ENCODE measurements at regions not wholly inside any gene's neighbourhood (a gene's known extent, or its start where the extent isn't known, plus 50 kb on each side); places are given as distances from the start of the nearest gene placed in this dataset.

GRCh38 chr2:236728916-236729670 is 159.5 kb downstream of the ACKR3 start (continued):
- TF ChIP-seq GABPB1 (CRISPR knock-in tag; IDR thresholded peaks at IDR 0.05) = peak; percentile 41; the same call in 1 of the 2 replicates

- no peak for ATAC-seq
- 44% methylated on average over 9 of the region's 10 CpGs for WGBS (ENCODE audit: low lambda C conversion rate)
- Histone ChIP-seq H4K20me1 (ENCODE audit: insufficient read depth, low read length) (no peaks in the 10 kb centered on the region), H3K9ac (ENCODE audit: insufficient read depth, low read depth, low read length) (no peak overlapping the region), H3K4me2 (ENCODE audit: low read depth, low read length) (no peak overlapping the region), H3K36me3 (replicated peaks in 1 of 2; ENCODE audit: control insufficient read depth in 1 of 2, insufficient read depth in 2 of 2, low read length in 2 of 2) (no peaks in the 10 kb centered on the region), H3K79me2 (ENCODE audit: insufficient read depth, low read length) (no peaks in the 10 kb centered on the region), H2AFZ (ENCODE audit: low read length) (no peak overlapping the region), H3K27ac (ENCODE audit: extremely low read length, insufficient read depth, low read length) (no peak overlapping the region), H3K4me3 (replicated peaks in 1 of 3; ENCODE audit: insufficient read depth in 1 of 3, low read depth in 2 of 3, low read length in 3 of 3) (no peak overlapping the region), H3K27me3 (ENCODE audit: control insufficient read depth in 1 of 2, insufficient read depth in 2 of 2, low read length in 2 of 2) (no peaks in the 10 kb centered on the region; a peak in 1 of 5 replicates), H3K4me1 (ENCODE audit: insufficient read depth, low read length) (peaks cover 12% of the 10 kb centered on the region), H3K9me3 (ENCODE audit: low read length) (no peaks in the 10 kb centered on the region)
- in situ Hi-C loops (cut with HindIII; ENCODE audit: extremely low pct_ligation_motif_present, low pct_unique_long_range_greater_than_20kb) = no loop called here
- BruUV-seq (replicated peaks) = no TSS peak
- FAIRE-seq = no peak
- POLR2A ChIA-PET = no interaction called here
- intact Hi-C loops (cut with micrococcal nuclease; ENCODE audit: unreplicated experiment) = no loop called here
- CTCF ChIA-PET (ENCODE audit: low intra/inter-chr PET ratio, low total read pairs) = no interaction called here
- no peak for TF ChIP-seq MXD4 (CRISPR knock-in tag; IDR thresholded peaks at IDR 0.05)
- no peak for DNase-seq (ENCODE audit: low spot score)
These were observed 160.8 kb downstream of the ACKR3 start for GRCh38 chr2:236730393-236730792.

GRCh38 chr2:236731767-236732580 is 162.3 kb downstream of the ACKR3 start:
- CTCF ChIA-PET (ENCODE audit: low intra/inter-chr PET ratio, low total read pairs) = no interaction called here
- no peak for DNase-seq (ENCODE audit: low spot score)
- WGBS (ENCODE audit: low lambda C conversion rate) = 34% methylated on average over 9 of the region's 12 CpGs
- H3K9me3 ChIP-seq (ENCODE audit: low read length) = no peaks in the 10 kb centered on the region
- peak; percentile 37; the same call in 2 of the 3 replicates for ATAC-seq
- no peak for FAIRE-seq
- no peak overlapping the region for H3K27ac ChIP-seq (ENCODE audit: extremely low read length, insufficient read depth, low read length)
- H3K36me3 ChIP-seq (replicated peaks in 1 of 2; ENCODE audit: control insufficient read depth in 1 of 2, insufficient read depth in 2 of 2, low read length in 2 of 2) = no peaks in the 10 kb centered on the region
- no peak overlapping the region for H2AFZ ChIP-seq (ENCODE audit: low read length)
- POLR2A ChIA-PET = no interaction called here
- no peak overlapping the region for H3K9ac ChIP-seq (ENCODE audit: insufficient read depth, low read depth, low read length)
- H3K79me2 ChIP-seq (ENCODE audit: insufficient read depth, low read length) = no peaks in the 10 kb centered on the region
- no peaks in the 10 kb centered on the region for H4K20me1 ChIP-seq (ENCODE audit: insufficient read depth, low read length)
- H3K4me2 ChIP-seq (ENCODE audit: low read depth, low read length) = no peak overlapping the region
- in situ Hi-C loops (cut with HindIII; ENCODE audit: extremely low pct_ligation_motif_present, low pct_unique_long_range_greater_than_20kb) (no loop called here), intact Hi-C loops (cut with micrococcal nuclease; ENCODE audit: unreplicated experiment) (no loop called here)
- H3K4me3 ChIP-seq (replicated peaks in 1 of 3; ENCODE audit: insufficient read depth in 1 of 3, low read depth in 2 of 3, low read length in 3 of 3) = no peak overlapping the region
- no peaks in the 10 kb centered on the region; a peak in 2 of 5 replicates for H3K27me3 ChIP-seq (ENCODE audit: control insufficient read depth in 1 of 2, insufficient read depth in 2 of 2, low read length in 2 of 2)
- H3K4me1 ChIP-seq (ENCODE audit: insufficient read depth, low read length) = peaks cover 12% of the 10 kb centered on the region
- no TSS peak for BruUV-seq (replicated peaks)
- TF ChIP-seq ZNF460 (CRISPR knock-in tag; IDR thresholded peaks at IDR 0.05; ENCODE audit: borderline replicate concordance) (no peak), ZNF136 (CRISPR knock-in tag; IDR thresholded peaks at IDR 0.05; ENCODE audit: low read depth) (no peak), ZNF263 (CRISPR knock-in tag; IDR thresholded peaks at IDR 0.05) (peak; percentile 68), HMGA1 (CRISPR knock-in tag; conservative IDR thresholded peaks at IDR 0.05) (no peak), ZBTB20 (CRISPR knock-in tag; IDR thresholded peaks at IDR 0.05; ENCODE audit: borderline replicate concordance, low read depth) (no peak), MEF2D (CRISPR knock-in tag; IDR thresholded peaks at IDR 0.05) (no peak), ZNF468 (CRISPR knock-in tag; IDR thresholded peaks at IDR 0.05) (no peak), ZNF276 (CRISPR knock-in tag; IDR thresholded peaks at IDR 0.05; ENCODE audit: low read depth) (no peak), ZSCAN22 (CRISPR knock-in tag; IDR thresholded peaks at IDR 0.05) (no peak), ATM (IDR thresholded peaks at IDR 0.05; ENCODE audit: borderline replicate concordance) (no peak), PPARG (CRISPR knock-in tag; conservative IDR thresholded peaks at IDR 0.05) (no peak), CREB1 (IDR thresholded peaks at IDR 0.05) (peak; percentile 3; the same call in 1 of the 2 replicates), CREB1 (CRISPR knock-in tag; IDR thresholded peaks at IDR 0.05) (no peak)

All from HepG2 (cell line).